Muscle of leg (tissue), 3 donors: ENCODE measurements at regions not wholly inside any gene's neighbourhood (a gene's known extent, or its start where the extent isn't known, plus 50 kb on each side); places are given as distances from the start of the nearest gene placed in this dataset.
"Not testable (repeated sequence)": the region's sequence is repeated elsewhere in the genome, so short reads cannot be mapped to it uniquely, and the experiment has no call there.

Experiments
- DNase-seq: peaks from one replicate; pipeline ENCODE4 v3.0.0; 2013
- H3K27ac ChIP-seq: one replicate; pipeline ENCODE4 v1.5.1; 2013; ENCODE audit warnings: mild to moderate bottlenecking, low read length, control low read depth
- H3K27me3 ChIP-seq: one replicate; pipeline ENCODE4 v1.6.1; 2013; ENCODE audit warnings: low read length; ENCODE audit not compliant: control insufficient read depth, insufficient read depth
- H3K36me3 ChIP-seq: one replicate; pipeline ENCODE4 v1.6.1; 2013; ENCODE audit warnings: low read length; ENCODE audit not compliant: control insufficient read depth, insufficient read depth
- H3K4me1 ChIP-seq: one replicate; pipeline ENCODE4 v1.6.1; 2013; ENCODE audit warnings: low read length; ENCODE audit not compliant: control insufficient read depth, insufficient read depth
- H3K4me3 ChIP-seq: one replicate; pipeline ENCODE4 v1.5.1; 2013; ENCODE audit warnings: low read length, control low read depth
- H3K9me3 ChIP-seq: replicated peaks from 2 replicates; pipeline ENCODE4 v1.6.1; 2013; ENCODE audit warnings: low read depth, low read length; ENCODE audit not compliant: control insufficient read depth
- WGBS: methylation state at CpG from one replicate; pipeline ENCODE4 v1.1.5; 2013; ENCODE audit warnings: missing lambda C conversion rate; ENCODE audit not compliant: insufficient coverage; 5-methylcytosine and 5-hydroxymethylcytosine counted together

DNA sequence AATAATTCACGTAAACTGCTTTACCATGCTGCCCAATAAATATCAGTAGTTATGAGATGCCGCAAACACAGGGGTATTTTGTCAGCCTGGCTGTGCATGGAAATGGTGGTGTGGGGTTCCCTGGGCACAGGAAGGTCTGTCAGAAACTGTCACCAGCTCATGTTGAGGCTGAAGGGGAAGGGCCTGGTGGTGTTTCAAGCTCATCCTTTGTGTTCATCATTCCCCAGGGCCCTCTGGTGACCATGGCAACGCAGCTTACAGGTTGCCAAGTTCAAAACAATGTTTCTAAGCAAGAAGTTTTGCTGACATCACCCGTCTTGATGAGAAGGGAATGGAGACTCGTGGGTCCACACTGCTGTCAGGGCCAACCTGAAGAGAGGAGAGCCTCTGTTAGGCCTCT is 348.9 kb upstream of the C16orf82 start:
- Histone ChIP-seq H3K4me1 (no peaks in the 10 kb centered on the region), H3K27ac (no peak overlapping the region), H3K27me3 (no peaks in the 10 kb centered on the region), H3K4me3 (no peak overlapping the region), H3K36me3 (no peaks in the 10 kb centered on the region), H3K9me3 (no peaks in the 10 kb centered on the region)
- peak; percentile 24 for DNase-seq
- WGBS = 53% methylated on average over 3 of the region's 5 CpGs

DNA sequence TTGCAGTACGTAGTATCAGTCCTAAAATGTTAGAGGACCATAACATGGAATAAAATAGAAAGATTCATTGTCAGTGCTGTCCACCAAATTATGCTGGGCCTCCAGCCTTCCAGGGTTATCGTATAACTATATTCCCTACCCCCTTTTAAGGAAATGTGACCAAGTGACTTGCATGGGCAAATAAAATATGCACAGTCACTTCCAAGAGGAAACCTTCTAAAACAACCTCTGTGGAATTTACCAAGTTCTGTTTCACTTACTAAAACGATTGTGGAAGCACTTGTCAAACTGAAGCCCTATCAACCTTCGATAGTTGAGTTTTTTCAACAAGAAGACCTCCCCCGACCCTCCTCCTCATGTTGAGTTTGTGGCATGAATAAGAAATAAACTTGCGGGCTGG is 345.4 kb upstream of the C16orf82 start:
- Histone ChIP-seq H3K4me1 (no peaks in the 10 kb centered on the region), H3K4me3 (no peak overlapping the region), H3K36me3 (no peaks in the 10 kb centered on the region), H3K9me3 (no peaks in the 10 kb centered on the region), H3K27me3 (no peaks in the 10 kb centered on the region), H3K27ac (no peak overlapping the region)
- DNase-seq = no peak
- 77% methylated on average over 2 of the region's 6 CpGs for WGBS

DNA sequence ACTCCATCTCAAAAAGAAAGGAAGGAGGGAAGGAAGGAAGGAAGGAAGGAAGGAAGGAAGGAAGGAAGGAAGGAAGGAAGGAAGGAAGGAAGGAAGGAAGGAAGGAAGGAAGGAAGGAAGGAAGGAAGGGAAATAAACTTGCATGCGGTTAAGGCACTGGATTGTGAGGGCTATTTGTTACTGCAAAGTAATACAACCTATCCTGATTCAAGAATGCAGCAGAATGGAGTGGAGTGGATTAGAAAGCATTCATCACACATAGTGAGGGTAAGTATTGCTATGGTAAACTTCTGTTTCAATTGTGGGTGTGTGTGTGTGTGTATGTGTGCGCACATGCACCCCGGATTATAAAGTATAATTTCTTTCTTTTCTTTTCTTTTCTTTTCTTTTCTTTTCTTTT is 344.8 kb upstream of the C16orf82 start:
- H3K27ac ChIP-seq, H3K27me3 ChIP-seq, H3K9me3 ChIP-seq, H3K4me1 ChIP-seq, H3K36me3 ChIP-seq, H3K4me3 ChIP-seq, DNase-seq: not testable (repeated sequence)
- no CpG with 5 or more reads among the region's 3 CpGs for WGBS

DNA sequence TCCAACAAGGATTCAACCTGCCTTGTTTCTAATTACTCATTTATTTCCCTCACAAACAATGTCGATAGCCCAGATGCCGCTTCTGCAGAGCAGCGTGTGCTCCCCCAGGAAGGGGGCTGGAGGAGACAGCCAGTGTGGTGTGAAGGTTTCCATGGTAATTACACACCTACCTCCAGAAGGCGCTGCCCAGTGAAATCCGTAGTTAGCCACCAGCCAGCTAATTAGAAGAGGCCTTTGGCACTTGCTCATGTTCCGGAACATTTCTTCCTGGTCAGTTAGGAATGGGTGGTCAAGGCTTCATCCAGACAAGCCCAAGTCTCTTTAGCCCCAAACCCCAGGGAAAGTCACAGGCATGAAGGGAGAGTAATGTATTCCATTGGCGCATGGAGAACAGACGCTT is 342.5 kb upstream of the C16orf82 start:
- no peak for DNase-seq
- Histone ChIP-seq H3K4me3 (no peak overlapping the region), H3K36me3 (no peaks in the 10 kb centered on the region), H3K4me1 (no peaks in the 10 kb centered on the region), H3K27me3 (no peaks in the 10 kb centered on the region), H3K27ac (no peak overlapping the region), H3K9me3 (no peaks in the 10 kb centered on the region)
- 37% methylated on average over 3 of the region's 8 CpGs for WGBS

DNA sequence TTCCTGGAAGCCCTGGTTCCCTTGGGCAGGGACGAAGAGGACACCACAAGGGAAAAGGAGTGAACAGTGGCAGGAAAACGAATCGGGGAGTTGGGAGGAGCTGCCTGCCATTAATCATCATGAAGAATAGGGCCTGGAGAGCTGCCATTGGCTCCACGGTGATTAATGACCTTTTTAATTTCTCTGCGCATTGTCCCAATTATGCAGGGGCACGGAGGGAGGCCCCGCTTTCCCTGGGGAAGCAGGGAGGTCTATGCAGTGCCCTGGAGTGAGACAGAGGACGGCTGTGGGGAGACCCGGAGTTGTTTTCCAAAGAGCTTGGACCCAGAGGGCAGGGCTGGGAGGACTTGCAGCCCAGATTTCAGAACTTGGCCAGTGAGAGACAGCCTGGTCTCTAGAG is 338.9 kb upstream of the C16orf82 start:
- WGBS = 9% methylated on average over 9 of the region's 9 CpGs
- DNase-seq = no peak
- H3K9me3 ChIP-seq = no peaks in the 10 kb centered on the region

GRCh38 chr16:26729951-26730541 is 336.7 kb upstream of the C16orf82 start:
- no peaks in the 10 kb centered on the region for H3K27me3 ChIP-seq
- no peak for DNase-seq
- WGBS = no CpG with 5 or more reads among the region's 2 CpGs
- no peak overlapping the region for H3K4me3 ChIP-seq
- H3K9me3 ChIP-seq = no peaks in the 10 kb centered on the region
- no peaks in the 10 kb centered on the region for H3K36me3 ChIP-seq
- H3K27ac ChIP-seq = no peak overlapping the region
- H3K4me1 ChIP-seq = no peaks in the 10 kb centered on the region

More for the DNA sequence above, 338.9 kb upstream of the C16orf82 start:
- H3K4me3 ChIP-seq = no peak overlapping the region
- no peak overlapping the region for H3K27ac ChIP-seq
- no peaks in the 10 kb centered on the region for H3K27me3 ChIP-seq
- H3K36me3 ChIP-seq = no peaks in the 10 kb centered on the region
- H3K4me1 ChIP-seq = no peaks in the 10 kb centered on the region

DNA sequence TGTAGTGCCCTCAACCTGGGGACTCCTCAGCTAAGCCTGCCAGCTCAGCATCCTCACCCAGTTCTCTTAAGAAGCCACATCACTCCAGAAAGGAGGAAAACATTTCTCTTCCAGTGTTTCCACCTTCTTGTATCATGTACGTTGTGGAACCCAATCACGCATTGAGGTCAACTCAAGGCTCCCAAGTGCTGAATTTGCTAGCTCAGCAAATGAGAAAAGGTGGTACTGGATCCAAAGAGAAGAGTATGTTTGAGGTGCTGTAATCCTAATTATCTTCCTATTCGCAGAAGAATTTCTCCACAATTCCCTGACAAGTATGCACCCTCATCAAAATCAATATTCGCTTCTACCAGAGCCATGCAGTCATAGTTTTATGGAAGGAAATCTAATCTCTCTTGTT is 335.0 kb upstream of the C16orf82 start:
- H3K4me1 ChIP-seq = no peaks in the 10 kb centered on the region
- H3K27ac ChIP-seq = no peak overlapping the region
- DNase-seq = no peak
- H3K9me3 ChIP-seq = no peaks in the 10 kb centered on the region
- H3K36me3 ChIP-seq = no peaks in the 10 kb centered on the region
- WGBS = no CpG with 5 or more reads among the region's 4 CpGs
- no peak overlapping the region for H3K4me3 ChIP-seq
- H3K27me3 ChIP-seq = no peaks in the 10 kb centered on the region

- Histone ChIP-seq H3K4me3 (no peak overlapping the region), H3K4me1 (no peaks in the 10 kb centered on the region), H3K27ac (no peak overlapping the region), H3K9me3 (no peaks in the 10 kb centered on the region), H3K27me3 (no peaks in the 10 kb centered on the region), H3K36me3 (no peaks in the 10 kb centered on the region)
- DNase-seq = no peak
- WGBS = no CpG with 5 or more reads among the region's 1 CpG
Measured at GRCh38 chr16:26733710-26734109, 333.0 kb upstream of the C16orf82 start.

GRCh38 chr16:26735521-26735920 is 331.2 kb upstream of the C16orf82 start:
- no peak for DNase-seq
- Histone ChIP-seq H3K36me3 (no peaks in the 10 kb centered on the region), H3K4me3 (no peak overlapping the region), H3K9me3 (no peaks in the 10 kb centered on the region), H3K4me1 (no peaks in the 10 kb centered on the region), H3K27ac (no peak overlapping the region), H3K27me3 (no peaks in the 10 kb centered on the region)
- 96% methylated on average over 3 of the region's 3 CpGs for WGBS

DNA sequence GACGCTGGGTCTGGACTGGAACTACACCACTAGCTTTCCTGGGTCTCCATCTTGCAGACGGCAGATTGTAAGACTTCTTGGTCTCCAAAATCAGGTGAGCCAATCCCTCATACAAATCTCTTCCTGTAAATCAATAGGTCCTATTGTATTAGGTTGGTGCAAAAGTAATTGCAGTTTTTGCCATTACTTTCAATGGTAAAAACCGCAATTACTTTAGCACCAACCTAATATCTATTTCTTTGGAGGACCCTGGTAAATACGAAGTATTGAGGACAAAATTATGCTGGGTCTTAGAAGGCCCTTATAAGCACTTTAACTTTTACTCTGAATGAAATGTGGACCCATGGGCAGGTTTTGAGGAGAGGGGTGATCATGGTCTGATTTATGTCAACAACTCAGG is 330.6 kb upstream of the C16orf82 start:
- Histone ChIP-seq H3K27me3 (no peaks in the 10 kb centered on the region), H3K4me3 (no peak overlapping the region), H3K27ac (no peak overlapping the region), H3K9me3 (no peaks in the 10 kb centered on the region), H3K4me1 (no peaks in the 10 kb centered on the region), H3K36me3 (no peaks in the 10 kb centered on the region)
- 43% methylated on average over 1 of the region's 4 CpGs for WGBS
- no peak for DNase-seq

DNA sequence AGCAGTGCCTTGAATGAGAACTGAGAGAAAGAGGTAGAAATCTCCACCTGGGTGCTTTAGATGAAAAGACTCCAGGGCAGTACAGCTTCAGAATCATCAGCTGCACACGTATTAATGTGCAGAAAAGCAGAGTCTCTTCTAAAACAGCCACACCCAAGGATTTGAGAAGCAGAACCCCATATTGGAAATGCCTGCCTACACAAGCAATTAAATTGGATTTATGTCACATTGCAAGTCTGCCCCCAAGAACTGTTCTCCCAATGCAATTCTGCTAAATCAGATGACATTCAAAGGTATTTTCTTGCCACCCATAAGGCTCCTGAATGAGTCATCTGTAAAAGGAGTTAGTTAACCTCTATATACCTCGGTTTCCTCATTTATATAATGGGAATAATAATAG is 326.0 kb upstream of the C16orf82 start:
- Histone ChIP-seq H3K36me3 (no peaks in the 10 kb centered on the region), H3K4me1 (no peaks in the 10 kb centered on the region), H3K4me3 (no peak overlapping the region), H3K27me3 (no peaks in the 10 kb centered on the region), H3K9me3 (no peaks in the 10 kb centered on the region), H3K27ac (no peak overlapping the region)
- no peak for DNase-seq
- no CpG with 5 or more reads among the region's 2 CpGs for WGBS
